ENCODE measurements at regions not wholly inside any gene's neighbourhood (a gene's known extent, or its start where the extent isn't known, plus 50 kb on each side); places are given as distances from the start of the nearest gene placed in this dataset.

DNA sequence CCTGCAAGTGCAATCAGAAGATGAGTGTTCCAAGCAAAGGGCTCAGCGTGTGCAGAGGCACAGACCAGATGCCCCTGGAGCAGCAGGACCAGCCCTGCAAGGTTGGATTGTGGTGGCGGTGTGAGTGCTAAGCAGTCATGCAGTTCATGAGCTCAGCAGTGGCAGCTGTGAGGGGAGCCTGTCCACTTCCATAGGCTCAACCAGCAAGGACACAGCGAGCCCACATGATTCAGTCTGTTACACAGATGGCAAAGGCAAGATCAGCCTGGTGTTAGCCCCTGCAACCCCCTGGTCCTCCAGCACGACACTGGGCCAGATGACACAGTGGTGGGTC, 95.9 kb upstream of the PRR23E start:
- Mint-ChIP-seq H3K4me1 (ENCODE audit: low read depth, unreplicated experiment) (no peaks in the 10 kb centered on the region), H3K4me3 (ENCODE audit: unreplicated experiment) (no peak overlapping the region), H3K27me3 (ENCODE audit: low read depth, unreplicated experiment) (peaks cover 49% of the 10 kb centered on the region), H3K27ac (ENCODE audit: unreplicated experiment) (no peak overlapping the region), H3K36me3 (ENCODE audit: low read depth, unreplicated experiment) (no peaks in the 10 kb centered on the region), H3K9me3 (ENCODE audit: unreplicated experiment) (peaks cover 7% of the 10 kb centered on the region)
- Histone ChIP-seq H3K4me1 (ENCODE audit: insufficient read depth, low read length) (no peaks in the 10 kb centered on the region), H3K9me3 (ENCODE audit: insufficient read depth, low read depth, low read length) (no peaks in the 10 kb centered on the region), H3K4me3 (ENCODE audit: insufficient read depth, low read depth, low read length) (no peak overlapping the region), H3K9ac (ENCODE audit: low read length) (no peak overlapping the region), H3K27me3 (ENCODE audit: insufficient read depth, low read length) (no peaks in the 10 kb centered on the region), H3K4me2 (ENCODE audit: low read length) (no peak overlapping the region), H4K20me1 (ENCODE audit: insufficient read depth, low read length) (no peaks in the 10 kb centered on the region), H3K79me2 (ENCODE audit: insufficient read depth, low read length) (no peaks in the 10 kb centered on the region), H3K27ac (ENCODE audit: low read depth, low read length) (no peak overlapping the region), H3K36me3 (ENCODE audit: insufficient read depth, low read length) (no peaks in the 10 kb centered on the region), H2AFZ (ENCODE audit: low read depth, low read length) (no peak overlapping the region)
- FAIRE-seq (no peak), DNase-seq (ENCODE audit: low read depth) (no peak)
- TF ChIP-seq EZH2 (IDR thresholded peaks at IDR 0.05; ENCODE audit: insufficient read depth, low read length) (no peak), CTCF (IDR thresholded peaks at IDR 0.05; ENCODE audit: insufficient read depth, low read depth, low read length) (no peak)

DNA sequence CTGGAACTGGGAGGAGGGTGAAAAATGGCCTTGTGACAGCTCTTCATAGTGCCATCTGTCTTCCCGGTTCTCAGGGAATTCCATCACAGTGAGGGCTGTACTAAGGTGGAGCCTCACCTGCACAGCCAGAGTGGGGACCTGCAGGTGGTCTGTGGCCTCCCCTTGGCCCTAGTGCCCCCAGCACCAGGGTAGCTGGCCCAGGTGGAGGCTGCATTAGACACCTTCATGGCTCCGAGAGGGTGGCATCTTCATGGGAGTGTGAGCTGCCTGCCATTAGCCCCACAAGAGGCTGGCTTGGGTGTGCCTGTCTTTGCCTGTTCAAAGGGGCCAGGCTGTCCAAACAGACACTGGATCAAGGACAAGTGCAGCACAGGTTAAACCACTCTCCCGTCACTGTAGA, 95.5 kb upstream of the PRR23E start:
- Mint-ChIP-seq H3K27ac (ENCODE audit: unreplicated experiment) (no peak overlapping the region), H3K4me1 (ENCODE audit: low read depth, unreplicated experiment) (no peaks in the 10 kb centered on the region), H3K4me3 (ENCODE audit: unreplicated experiment) (no peak overlapping the region), H3K27me3 (ENCODE audit: low read depth, unreplicated experiment) (peaks cover 49% of the 10 kb centered on the region), H3K9me3 (ENCODE audit: unreplicated experiment) (peaks cover 7% of the 10 kb centered on the region), H3K36me3 (ENCODE audit: low read depth, unreplicated experiment) (no peaks in the 10 kb centered on the region)
- Histone ChIP-seq H3K4me3 (ENCODE audit: insufficient read depth, low read depth, low read length) (no peak overlapping the region), H3K36me3 (ENCODE audit: insufficient read depth, low read length) (no peaks in the 10 kb centered on the region), H3K27me3 (ENCODE audit: insufficient read depth, low read length) (no peaks in the 10 kb centered on the region), H3K79me2 (ENCODE audit: insufficient read depth, low read length) (no peaks in the 10 kb centered on the region), H3K27ac (ENCODE audit: low read depth, low read length) (no peak overlapping the region), H4K20me1 (ENCODE audit: insufficient read depth, low read length) (no peaks in the 10 kb centered on the region), H3K9me3 (ENCODE audit: insufficient read depth, low read depth, low read length) (no peaks in the 10 kb centered on the region), H3K9ac (ENCODE audit: low read length) (no peak overlapping the region), H3K4me2 (ENCODE audit: low read length) (no peak overlapping the region), H3K4me1 (ENCODE audit: insufficient read depth, low read length) (no peaks in the 10 kb centered on the region), H2AFZ (ENCODE audit: low read depth, low read length) (no peak overlapping the region)
- no peak for TF ChIP-seq CTCF (IDR thresholded peaks at IDR 0.05; ENCODE audit: insufficient read depth, low read depth, low read length)
- no peak for TF ChIP-seq EZH2 (IDR thresholded peaks at IDR 0.05; ENCODE audit: insufficient read depth, low read length)
- no peak for DNase-seq (ENCODE audit: low read depth)
- FAIRE-seq = no peak

DNA sequence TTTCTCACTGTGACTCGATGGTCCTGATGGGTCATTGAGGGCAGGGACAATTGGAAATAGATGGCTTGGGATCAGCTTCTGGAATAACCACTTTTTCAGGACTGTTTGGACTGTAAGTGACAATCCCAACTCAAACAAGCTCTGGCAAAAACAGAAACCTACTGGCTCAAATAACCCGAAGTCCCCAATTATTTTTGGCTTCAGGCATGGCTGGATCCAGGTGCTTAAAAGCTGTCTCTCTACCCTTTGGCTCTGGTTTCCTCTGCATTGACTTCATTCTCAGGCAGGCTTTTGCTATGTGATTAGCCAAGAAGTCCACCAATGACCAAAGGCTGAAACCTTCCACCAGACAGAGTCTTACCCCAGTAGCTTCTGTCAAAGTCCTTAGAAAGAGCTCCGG, 92.9 kb upstream of the PRR23E start:
- H3K79me2 ChIP-seq (ENCODE audit: insufficient read depth, low read length) = no peaks in the 10 kb centered on the region
- H3K4me1 ChIP-seq (ENCODE audit: insufficient read depth, low read length) = no peaks in the 10 kb centered on the region
- Mint-ChIP-seq H3K27ac (ENCODE audit: unreplicated experiment) (no peak overlapping the region), H3K4me1 (ENCODE audit: low read depth, unreplicated experiment) (no peaks in the 10 kb centered on the region), H3K36me3 (ENCODE audit: low read depth, unreplicated experiment) (no peaks in the 10 kb centered on the region), H3K4me3 (ENCODE audit: unreplicated experiment) (no peak overlapping the region), H3K27me3 (ENCODE audit: low read depth, unreplicated experiment) (peaks cover 50% of the 10 kb centered on the region), H3K9me3 (ENCODE audit: unreplicated experiment) (peaks cover 4% of the 10 kb centered on the region)
- H2AFZ ChIP-seq (ENCODE audit: low read depth, low read length) = no peak overlapping the region
- no peaks in the 10 kb centered on the region for H4K20me1 ChIP-seq (ENCODE audit: insufficient read depth, low read length)
- no peak for FAIRE-seq
- H3K4me2 ChIP-seq (ENCODE audit: low read length) = no peak overlapping the region
- H3K9me3 ChIP-seq (ENCODE audit: insufficient read depth, low read depth, low read length) = no peaks in the 10 kb centered on the region
- no peak overlapping the region for H3K27ac ChIP-seq (ENCODE audit: low read depth, low read length)
- H3K9ac ChIP-seq (ENCODE audit: low read length) = no peak overlapping the region
- no peaks in the 10 kb centered on the region for H3K27me3 ChIP-seq (ENCODE audit: insufficient read depth, low read length)
- TF ChIP-seq CTCF (IDR thresholded peaks at IDR 0.05; ENCODE audit: insufficient read depth, low read depth, low read length) (no peak), EZH2 (IDR thresholded peaks at IDR 0.05; ENCODE audit: insufficient read depth, low read length) (no peak)
- no peak for DNase-seq (ENCODE audit: low read depth)
- no peaks in the 10 kb centered on the region for H3K36me3 ChIP-seq (ENCODE audit: insufficient read depth, low read length)
- no peak overlapping the region for H3K4me3 ChIP-seq (ENCODE audit: insufficient read depth, low read depth, low read length)

Data from astrocyte (in vitro differentiated cells and primary cell).